AG09309 (cell line): ENCODE measurements at regions not wholly inside any gene's neighbourhood (a gene's known extent, or its start where the extent isn't known, plus 50 kb on each side); places are given as distances from the start of the nearest gene placed in this dataset.
"Not testable (repeated sequence)": the region's sequence is repeated elsewhere in the genome, so short reads cannot be mapped to it uniquely, and the experiment has no call there.

Experiments
- DNase-seq: peaks from one replicate; pipeline ENCODE4 v3.0.0-alpha.2; 2010; ENCODE audit warnings: low read depth
- H3K4me3 ChIP-seq: 2 replicates; pipeline ENCODE4 v1.5.1; 2011; ENCODE audit warnings: mild to moderate bottlenecking, low read depth, low read length, moderate library complexity; ENCODE audit not compliant: control insufficient read depth
- CTCF ChIP-seq: IDR thresholded peaks from 2 replicates; pipeline ENCODE4 v1.5.1; 2011; ENCODE audit warnings: mild to moderate bottlenecking, low read depth, low read length, inconsistent platforms; ENCODE audit not compliant: insufficient read depth, control insufficient read depth; ENCODE audit errors: missing control alignments

- DNase-seq = no peak
- H3K4me3 ChIP-seq = no peak overlapping the region
- TF ChIP-seq CTCF = no peak
Measured at GRCh38 chrX:96590403-96590802, 94.2 kb upstream of the DIAPH2 start.

DNA sequence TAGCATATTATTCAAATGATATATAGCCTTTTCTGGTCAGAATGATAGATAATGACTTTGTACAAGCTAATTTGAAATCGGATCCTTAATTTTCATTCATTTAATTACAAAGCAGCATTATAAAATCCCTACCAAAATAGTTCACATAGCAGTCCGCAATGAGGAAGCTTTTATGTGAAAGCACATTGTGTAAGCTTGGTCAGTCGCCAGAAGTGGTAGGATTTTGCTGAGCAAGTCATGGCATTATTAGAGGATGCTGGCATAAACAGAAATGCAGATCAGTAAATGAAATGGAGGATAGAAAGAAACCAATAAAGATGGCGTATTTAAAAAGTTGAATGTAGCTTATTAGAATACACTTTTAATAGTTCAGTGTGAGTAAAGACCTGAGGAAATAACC is 93.2 kb upstream of the DIAPH2 start:
- TF ChIP-seq CTCF = no peak
- no peak overlapping the region for H3K4me3 ChIP-seq
- DNase-seq = no peak

GRCh38 chrX:96597847-96598246 is 86.8 kb upstream of the DIAPH2 start:
- DNase-seq = not testable (repeated sequence)

GRCh38 chrX:96611619-96612362 is 72.9 kb upstream of the DIAPH2 start:
- no peak overlapping the region for H3K4me3 ChIP-seq
- DNase-seq = peak; percentile 13
- no peak for TF ChIP-seq CTCF

More at GRCh38 chrX:96597847-96598246, 86.8 kb upstream of the DIAPH2 start:
- H3K4me3 ChIP-seq = not testable (repeated sequence)

DNA sequence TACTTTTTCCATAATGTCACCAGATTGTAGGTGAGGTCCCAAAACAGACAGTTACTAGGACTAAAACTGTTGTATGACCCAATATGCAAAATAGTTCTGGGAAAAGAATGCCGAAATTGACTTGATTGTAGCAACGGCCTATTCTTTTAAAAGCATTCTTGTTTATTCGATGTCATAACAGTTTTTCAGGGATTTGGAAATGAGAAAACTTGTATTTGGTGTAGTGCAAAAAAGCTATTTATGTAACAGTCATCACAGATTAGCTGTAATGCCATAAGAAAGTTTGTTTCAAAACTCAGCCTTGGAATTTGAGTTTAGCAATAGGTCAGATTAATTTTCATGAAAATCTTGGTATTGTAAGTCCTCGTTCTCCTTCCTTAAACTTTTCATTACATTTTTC is 69.2 kb upstream of the DIAPH2 start:
- no peak for TF ChIP-seq CTCF
- DNase-seq = no peak
- no peak overlapping the region for H3K4me3 ChIP-seq

GRCh38 chrX:96619588-96619987 is 65.1 kb upstream of the DIAPH2 start:
- no peak for DNase-seq
- TF ChIP-seq CTCF = no peak
- no peak overlapping the region for H3K4me3 ChIP-seq

DNA sequence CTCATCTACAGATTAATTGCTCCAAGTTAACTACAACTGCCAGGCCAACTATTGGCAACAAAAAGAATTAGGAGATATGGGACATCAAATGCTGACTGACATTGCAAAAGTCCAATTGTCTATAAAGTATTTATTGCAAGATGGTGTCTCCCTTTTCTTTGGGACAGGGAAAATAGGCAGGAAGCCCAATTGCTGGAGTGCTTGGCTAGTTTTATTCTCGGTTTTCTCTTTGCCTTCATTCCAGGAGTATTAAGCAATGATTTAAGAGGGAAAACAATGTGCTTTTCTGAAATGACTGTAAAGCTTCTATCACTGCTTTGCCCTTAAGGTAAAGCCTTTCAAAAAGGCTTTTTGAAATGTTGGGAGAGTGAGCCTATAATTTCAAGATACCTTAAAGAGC is 62.8 kb upstream of the DIAPH2 start:
- DNase-seq = no peak
- TF ChIP-seq CTCF = no peak
- no peak overlapping the region for H3K4me3 ChIP-seq
